Rectal smooth muscle tissue (tissue), 1 donor: ENCODE measurements at regions not wholly inside any gene's neighbourhood (a gene's known extent, or its start where the extent isn't known, plus 50 kb on each side); places are given as distances from the start of the nearest gene placed in this dataset.
A peak's percentile ranks its signal among the peaks of the same experiment; 100 is the strongest.

Experiments
- H3K27ac ChIP-seq: one replicate; pipeline ENCODE4 v1.7.0; 2013; ENCODE audit warnings: low read depth, low read length, inconsistent platforms
- H3K27me3 ChIP-seq: one replicate; pipeline ENCODE4 v1.7.0; 2013; ENCODE audit warnings: low read length; ENCODE audit not compliant: control insufficient read depth, insufficient read depth
- H3K36me3 ChIP-seq: one replicate; pipeline ENCODE4 v1.7.0; 2013; ENCODE audit warnings: low read length; ENCODE audit not compliant: control insufficient read depth, insufficient read depth
- H3K4me1 ChIP-seq: one replicate; pipeline ENCODE4 v1.7.0; 2013; ENCODE audit warnings: low read length; ENCODE audit not compliant: control insufficient read depth, insufficient read depth
- H3K4me3 ChIP-seq: one replicate; pipeline ENCODE4 v1.7.0; 2013; ENCODE audit warnings: low read length
- H3K9ac ChIP-seq: one replicate; pipeline ENCODE4 v1.7.0; 2013; ENCODE audit warnings: low read length

DNA sequence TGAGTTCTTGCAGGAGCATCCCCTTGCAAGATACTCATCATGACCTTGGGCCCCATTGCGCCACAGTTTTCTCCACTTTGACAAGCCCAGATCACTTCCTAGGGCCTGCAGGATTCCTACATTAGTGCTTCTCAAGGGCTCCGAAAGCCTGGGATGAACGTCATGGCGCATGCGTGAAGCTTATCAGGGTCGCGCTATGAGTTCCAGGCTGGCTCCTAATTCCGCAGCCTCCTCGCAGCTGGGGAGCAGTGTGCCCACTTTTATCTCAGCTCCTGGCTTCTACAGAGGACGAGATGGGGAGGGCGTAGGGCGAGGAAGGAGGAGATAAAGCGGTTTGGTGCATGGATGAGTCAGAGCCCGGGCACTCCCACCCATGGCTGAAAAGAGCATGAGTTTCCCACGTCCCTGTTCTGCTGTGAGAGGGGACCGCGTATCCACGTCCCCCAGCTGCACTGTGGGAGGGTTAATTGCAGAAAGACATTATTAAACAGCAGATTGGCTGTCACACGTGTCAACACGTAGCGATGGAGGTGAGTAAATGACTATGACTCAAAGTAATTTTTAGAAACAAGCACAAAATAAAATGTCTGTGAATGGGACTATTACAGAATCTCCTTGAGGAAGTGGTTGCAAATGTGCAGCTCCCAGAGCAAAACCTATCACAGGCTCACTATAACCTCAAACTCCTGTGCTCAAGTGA is 72.9 kb upstream of the DSP start:
- Histone ChIP-seq H3K27me3 (no peaks in the 10 kb centered on the region), H3K9ac (no peak overlapping the region), H3K27ac (no peak overlapping the region), H3K36me3 (no peaks in the 10 kb centered on the region), H3K4me3 (peak overlapping the region; percentile 37), H3K4me1 (no peaks in the 10 kb centered on the region)

GRCh38 chr6:7469696-7470095 is 71.8 kb upstream of the DSP start:
- no peak overlapping the region for H3K4me3 ChIP-seq
- H3K36me3 ChIP-seq: no peaks in the 10 kb centered on the region
- no peaks in the 10 kb centered on the region for H3K27me3 ChIP-seq
- H3K27ac ChIP-seq: no peak overlapping the region
- H3K9ac ChIP-seq: no peak overlapping the region
- no peaks in the 10 kb centered on the region for H3K4me1 ChIP-seq

- Histone ChIP-seq H3K27ac (no peak overlapping the region), H3K4me3 (no peak overlapping the region), H3K9ac (no peak overlapping the region), H3K36me3 (no peaks in the 10 kb centered on the region), H3K27me3 (no peaks in the 10 kb centered on the region), H3K4me1 (no peaks in the 10 kb centered on the region)
These were observed 70.3 kb upstream of the DSP start for GRCh38 chr6:7471171-7471570.

- Histone ChIP-seq H3K27me3 (no peaks in the 10 kb centered on the region), H3K4me3 (no peak overlapping the region), H3K9ac (no peak overlapping the region), H3K4me1 (no peaks in the 10 kb centered on the region), H3K27ac (no peak overlapping the region), H3K36me3 (no peaks in the 10 kb centered on the region)
These were observed 67.4 kb upstream of the DSP start for GRCh38 chr6:7473805-7474719.

GRCh38 chr6:7475081-7475480 is 66.4 kb upstream of the DSP start:
- Histone ChIP-seq H3K4me3 (no peak overlapping the region), H3K9ac (no peak overlapping the region), H3K36me3 (no peaks in the 10 kb centered on the region), H3K27ac (no peak overlapping the region), H3K27me3 (no peaks in the 10 kb centered on the region), H3K4me1 (no peaks in the 10 kb centered on the region)

DNA sequence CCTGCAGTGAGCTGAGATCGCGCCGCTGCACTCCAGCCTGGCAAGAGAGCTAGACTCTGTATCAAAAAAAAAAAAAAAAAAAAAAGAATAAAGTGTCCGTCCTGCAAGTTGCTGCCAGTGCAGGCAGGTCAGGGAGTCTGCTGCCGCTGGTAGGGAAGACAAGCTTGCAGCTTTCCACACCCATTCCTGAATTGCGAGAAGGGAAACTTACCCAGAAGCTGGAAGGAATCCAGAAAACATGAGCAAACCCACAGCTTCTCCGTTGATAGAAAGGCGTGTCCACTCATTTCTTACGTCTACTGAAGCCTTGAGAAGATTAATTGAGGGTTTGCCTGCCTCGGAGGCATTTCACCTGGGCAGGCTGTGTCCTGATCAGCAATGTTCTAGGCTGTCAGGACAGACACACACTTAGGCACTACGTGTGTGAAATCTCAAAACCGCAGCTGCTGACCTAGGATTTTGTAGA is 61.6 kb upstream of the DSP start:
- no peaks in the 10 kb centered on the region for H3K27me3 ChIP-seq
- H3K36me3 ChIP-seq: no peaks in the 10 kb centered on the region
- no peak overlapping the region for H3K4me3 ChIP-seq
- no peak overlapping the region for H3K27ac ChIP-seq
- no peak overlapping the region for H3K9ac ChIP-seq
- H3K4me1 ChIP-seq: no peaks in the 10 kb centered on the region

DNA sequence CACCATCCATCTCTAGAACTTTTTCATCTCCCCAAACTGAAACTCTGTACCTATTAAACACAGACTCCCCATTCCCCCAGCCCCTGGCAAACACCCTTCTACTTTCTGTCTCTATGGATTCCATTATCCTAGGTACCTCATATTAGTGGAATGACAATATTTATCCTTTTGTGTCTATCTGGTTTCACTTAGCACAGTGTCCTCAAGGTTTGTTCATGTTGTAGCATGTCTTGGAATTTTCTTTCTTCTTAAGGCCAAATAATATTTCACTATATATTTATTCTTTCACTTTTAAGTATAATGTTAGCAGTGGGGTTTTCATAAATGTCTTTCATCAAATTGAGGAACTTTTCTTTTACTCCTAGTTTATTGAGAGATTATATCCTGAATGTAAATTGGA is 56.8 kb upstream of the DSP start:
- Histone ChIP-seq H3K27ac (no peak overlapping the region), H3K36me3 (no peaks in the 10 kb centered on the region), H3K4me1 (no peaks in the 10 kb centered on the region), H3K9ac (no peak overlapping the region), H3K4me3 (no peak overlapping the region), H3K27me3 (no peaks in the 10 kb centered on the region)

DNA sequence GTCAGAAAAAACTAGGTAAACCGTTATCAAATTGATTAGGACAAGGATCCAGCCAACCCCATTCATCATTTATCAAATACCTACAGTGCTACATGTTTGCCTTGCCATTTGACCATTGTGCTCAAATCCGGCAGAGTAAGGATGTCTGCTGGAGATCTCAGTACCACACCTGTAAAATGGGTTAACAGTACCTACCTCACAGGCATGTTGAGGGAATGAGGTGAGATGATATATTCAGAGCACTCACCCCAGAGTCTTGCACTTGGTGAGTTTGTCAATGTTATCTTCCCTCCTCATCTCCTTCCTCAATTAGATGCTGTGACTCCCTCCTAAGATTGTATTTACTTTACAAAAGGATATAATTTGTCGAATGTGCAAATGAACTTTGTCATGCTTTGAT is 54.5 kb upstream of the DSP start:
- no peaks in the 10 kb centered on the region for H3K4me1 ChIP-seq
- H3K4me3 ChIP-seq: no peak overlapping the region
- no peaks in the 10 kb centered on the region for H3K27me3 ChIP-seq
- no peaks in the 10 kb centered on the region for H3K36me3 ChIP-seq
- H3K27ac ChIP-seq: no peak overlapping the region
- no peak overlapping the region for H3K9ac ChIP-seq

DNA sequence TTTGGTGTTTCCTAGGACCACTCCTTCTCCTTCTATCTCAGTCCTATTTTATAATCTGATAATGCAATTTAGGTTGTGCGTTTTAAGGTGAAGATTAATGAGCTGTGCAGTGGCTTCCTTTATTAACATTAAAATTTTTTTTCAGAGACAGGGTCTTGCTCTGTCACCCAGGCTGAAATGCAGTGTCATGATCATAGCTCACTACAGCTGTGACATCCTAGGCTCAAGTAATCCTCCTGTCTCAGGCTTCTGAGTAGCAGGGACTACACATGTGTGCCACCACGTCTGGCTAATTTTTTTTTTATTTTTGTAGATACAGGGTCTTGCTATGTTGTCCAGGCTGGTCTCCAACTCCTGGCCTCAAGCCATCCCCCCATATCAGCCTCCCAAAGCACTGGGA is 53.0 kb upstream of the DSP start:
- Histone ChIP-seq H3K36me3 (no peaks in the 10 kb centered on the region), H3K4me1 (no peaks in the 10 kb centered on the region), H3K27ac (no peak overlapping the region), H3K4me3 (no peak overlapping the region), H3K9ac (no peak overlapping the region), H3K27me3 (no peaks in the 10 kb centered on the region)

DNA sequence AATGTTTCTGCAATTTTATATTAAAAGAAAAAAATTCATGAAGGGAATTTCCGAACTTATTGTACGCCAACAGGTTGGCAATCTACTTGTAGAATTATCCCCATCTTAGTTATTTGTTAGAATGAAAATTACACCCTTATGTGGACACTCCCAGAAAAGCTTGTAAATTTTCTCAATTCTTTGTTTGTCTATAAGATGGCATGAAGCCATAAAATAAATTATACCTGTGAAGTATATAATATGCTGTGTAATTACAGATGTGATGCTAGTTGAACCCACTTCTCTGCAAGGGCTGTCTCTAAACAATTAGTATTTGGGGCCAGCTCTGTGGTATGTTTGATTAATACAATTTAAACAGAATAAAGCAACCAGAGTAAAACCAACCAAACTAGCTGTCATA is 52.1 kb upstream of the DSP start:
- Histone ChIP-seq H3K27ac (no peak overlapping the region), H3K4me3 (no peak overlapping the region), H3K27me3 (no peaks in the 10 kb centered on the region), H3K36me3 (no peaks in the 10 kb centered on the region), H3K4me1 (no peaks in the 10 kb centered on the region), H3K9ac (no peak overlapping the region)
